B cell (primary cell): ENCODE measurements at regions not wholly inside any gene's neighbourhood (a gene's known extent, or its start where the extent isn't known, plus 50 kb on each side); places are given as distances from the start of the nearest gene placed in this dataset.
"Not testable (repeated sequence)": the region's sequence is repeated elsewhere in the genome, so short reads cannot be mapped to it uniquely, and the experiment has no call there.

Experiments
- ATAC-seq: fragments of 200-7000 bp; cut with Tn5 transposase; one replicate; pipeline ENCODE4 v1.10.0; 2021; ENCODE audit warnings: low read depth, mild to moderate bottlenecking, moderate number of reproducible peaks, moderate library complexity
- CTCF ChIA-PET: fragments of 350-600 bp; sonication (Branson Sonifier 250); formaldehyde crosslinking; loops from one replicate; lab custom pipeline; 2021; ENCODE audit warnings: antibody characterized with exemption, inconsistent platforms; lab: Charles Lee
- POLR2A ChIA-PET: fragments of 350-600 bp; sonication (Branson Sonifier 250); formaldehyde crosslinking; loops from one replicate; lab custom pipeline; 2021; ENCODE audit warnings: antibody characterized with exemption; lab: Charles Lee
- DNase-seq: peaks from one replicate; pipeline ENCODE4 v3.0.0; 2013
- H2AFZ ChIP-seq: 2 replicates; pipeline ENCODE4 v1.6.1; 2012; ENCODE audit warnings: mild to moderate bottlenecking, low read depth, low read length; ENCODE audit not compliant: insufficient read depth, poor library complexity, severe bottlenecking
- H3K27ac ChIP-seq, 2 donors: 1 replicate in 1 of 2; 2 replicates in 1 of 2; pipeline ENCODE4 v1.5.1; 2012 to 2013; ENCODE audit warnings: low read length in 2 of 2, mild to moderate bottlenecking in 2 of 2, moderate library complexity in 1 of 2
- H3K27me3 ChIP-seq, 4 experiments: fragments of 200-600 bp in 1 of 4; sonication (generic) in 1 of 4; replicated peaks in 1 of 4; 1 replicate in 2 of 4; 2 replicates in 2 of 4; pipeline versions ENCODE4 v1.6.1 to v1.7.0; 2013 to 2016; ENCODE audit warnings: low read length in 3 of 4, mild to moderate bottlenecking in 2 of 4, mixed read lengths in 1 of 4, moderate library complexity in 1 of 4; ENCODE audit not compliant: insufficient read depth in 4 of 4, control insufficient read depth in 3 of 4; ENCODE audit errors: control extremely low read depth in 1 of 4
- H3K36me3 ChIP-seq, 2 experiments: replicated peaks in 1 of 2; 1 replicate in 1 of 2; 2 replicates in 1 of 2; pipeline versions ENCODE4 v1.6.1 to v1.7.1; 2013; ENCODE audit warnings: low read length in 1 of 2; ENCODE audit not compliant: insufficient read depth in 2 of 2, control insufficient read depth in 1 of 2; ENCODE audit errors: control extremely low read depth in 1 of 2, extremely low read depth in 1 of 2
- H3K4me1 ChIP-seq, 2 donors: fragments of 200-600 bp in 1 of 2; sonication (generic) in 1 of 2; 1 replicate in 1 of 2; 2 replicates in 1 of 2; pipeline versions ENCODE4 v1.5.1 to v1.6.1; 2013 to 2017; ENCODE audit warnings: low read length in 2 of 2; ENCODE audit not compliant: control insufficient read depth in 2 of 2, insufficient read depth in 2 of 2
- H3K4me2 ChIP-seq: replicated peaks from 2 replicates; pipeline ENCODE3; 2012; ENCODE audit warnings: mild to moderate bottlenecking, low read depth, low read length; ENCODE audit not compliant: poor library complexity, severe bottlenecking
- H3K4me3 ChIP-seq, 5 experiments: fragments of 200-600 bp in 1 of 5; sonication (generic) in 1 of 5; 1 replicate in 3 of 5; 2 replicates in 2 of 5; pipeline versions ENCODE4 v1.5.1 to v1.7.0; 2011 to 2016; ENCODE audit warnings: low read length in 4 of 5, mild to moderate bottlenecking in 4 of 5, low read depth in 2 of 5, control low read depth in 1 of 5, moderate library complexity in 1 of 5; ENCODE audit not compliant: insufficient read depth in 1 of 5; ENCODE audit errors: control extremely low read depth in 1 of 5, extremely low read depth in 1 of 5
- H3K79me2 ChIP-seq: fragments of 200-600 bp; sonication (generic); one replicate; pipeline ENCODE4 v1.6.0; 2016; ENCODE audit warnings: low read length; ENCODE audit not compliant: control insufficient read depth, insufficient read depth
- H3K9ac ChIP-seq: fragments of 200-600 bp; sonication (generic); 2 replicates; pipeline ENCODE4 v1.6.1; 2017; ENCODE audit warnings: mild to moderate bottlenecking, low read length, moderate library complexity
- H3K9me3 ChIP-seq, 3 donors: one replicate each; pipeline versions ENCODE4 v1.6.1 to v1.7.1; 2013; ENCODE audit warnings: low read length in 2 of 3; ENCODE audit not compliant: control insufficient read depth in 2 of 3, insufficient read depth in 1 of 3; ENCODE audit errors: control extremely low read depth in 1 of 3
- H4K20me1 ChIP-seq: 2 replicates; pipeline ENCODE4 v1.6.0; 2012; ENCODE audit warnings: mild to moderate bottlenecking, low read length; ENCODE audit not compliant: insufficient read depth, control insufficient read depth, poor library complexity, severe bottlenecking
- H3K27ac Mint-ChIP-seq: one replicate; pipeline ENCODE4 v1.8.0; 2021; ENCODE audit warnings: mixed read lengths
- H3K27me3 Mint-ChIP-seq: one replicate; pipeline ENCODE4 v1.8.0; 2021; ENCODE audit warnings: mixed read lengths
- H3K4me1 Mint-ChIP-seq: one replicate; pipeline ENCODE4 v1.8.0; 2021; ENCODE audit warnings: mixed read lengths
- H3K4me3 Mint-ChIP-seq: one replicate; pipeline ENCODE4 v1.8.0; 2021; ENCODE audit warnings: mixed read lengths
- H3K9me3 Mint-ChIP-seq: one replicate; pipeline ENCODE4 v1.8.0; 2022; ENCODE audit warnings: mixed read lengths; ENCODE audit not compliant: insufficient read depth
- CTCF ChIP-seq: fragments of 200-600 bp; IDR thresholded peaks from one replicate; pipeline ENCODE4 v1.8.0; 2022; ENCODE audit warnings: antibody characterized with exemption, mild to moderate bottlenecking
- EZH2 ChIP-seq: IDR thresholded peaks from 2 replicates; pipeline ENCODE4 v1.6.1; 2012; ENCODE audit warnings: borderline replicate concordance, low read depth, mild to moderate bottlenecking, moderate library complexity, low read length; ENCODE audit not compliant: insufficient read depth, poor library complexity, severe bottlenecking
- WGBS: methylation state at CpG from one replicate; pipeline ENCODE4 v1.1.5; 2013; ENCODE audit warnings: missing lambda C conversion rate; ENCODE audit not compliant: insufficient coverage; 5-methylcytosine and 5-hydroxymethylcytosine counted together
- intact Hi-C: fragments of 100-400 bp; cut with micrococcal nuclease; formaldehyde crosslinking; loops from one replicate; pipeline ENCODE4 v1.10.0; 2022

GRCh38 chr15:87477026-87477425, 779.5 kb downstream of the NTRK3 start:
- Histone ChIP-seq H3K4me2 (no peak overlapping the region), H2AFZ (no peak overlapping the region), H3K4me1 (no peaks in the 10 kb centered on the region), H3K9me3 (no peaks in the 10 kb centered on the region), H3K4me3 (no peak overlapping the region), H4K20me1 (no peaks in the 10 kb centered on the region), H3K79me2 (no peaks in the 10 kb centered on the region), H3K27me3 (no peaks in the 10 kb centered on the region), H3K36me3 (no peaks in the 10 kb centered on the region), H3K9ac (no peak overlapping the region), H3K27ac (no peak overlapping the region)
- DNase-seq (no peak), ATAC-seq (no peak)
- ChIA-PET POLR2A (no interaction called here), CTCF (no interaction called here)
- peaks cover 2% of the 10 kb centered on the region for H3K9me3 Mint-ChIP-seq
- intact Hi-C loops, result no loop called here
- WGBS, result no CpG with 5 or more reads among the region's 1 CpG
- H3K27ac Mint-ChIP-seq, result no peak overlapping the region
- H3K4me1 Mint-ChIP-seq, result no peaks in the 10 kb centered on the region
- TF ChIP-seq EZH2 (no peak), CTCF (no peak)
- H3K27me3 Mint-ChIP-seq, result no peaks in the 10 kb centered on the region
- H3K4me3 Mint-ChIP-seq, result no peak overlapping the region

GRCh38 chr15:87470923-87471322, 785.6 kb downstream of the NTRK3 start:
- H3K4me1 Mint-ChIP-seq, result no peaks in the 10 kb centered on the region
- Histone ChIP-seq H3K4me2 (no peak overlapping the region), H3K9me3 (no peaks in the 10 kb centered on the region), H3K9ac (no peak overlapping the region), H3K79me2 (no peaks in the 10 kb centered on the region), H3K27ac (no peak overlapping the region), H3K4me3 (no peak overlapping the region), H3K27me3 (no peaks in the 10 kb centered on the region), H3K36me3 (no peaks in the 10 kb centered on the region), H3K4me1 (no peaks in the 10 kb centered on the region), H4K20me1 (no peaks in the 10 kb centered on the region), H2AFZ (no peak overlapping the region)
- ATAC-seq (no peak), DNase-seq (no peak)
- ChIA-PET CTCF (no interaction called here), POLR2A (no interaction called here)
- no CpG with 5 or more reads among the region's 2 CpGs for WGBS
- no peaks in the 10 kb centered on the region for H3K27me3 Mint-ChIP-seq
- TF ChIP-seq CTCF, result no peak
- TF ChIP-seq EZH2, result no peak
- H3K27ac Mint-ChIP-seq, result no peak overlapping the region
- no peaks in the 10 kb centered on the region for H3K9me3 Mint-ChIP-seq
- H3K4me3 Mint-ChIP-seq, result no peak overlapping the region
- intact Hi-C loops, result no loop called here

- DNase-seq, H3K27me3 Mint-ChIP-seq, H3K4me3 Mint-ChIP-seq, POLR2A ChIA-PET, CTCF ChIA-PET, H3K4me2 ChIP-seq, H3K27ac Mint-ChIP-seq, H3K9me3 Mint-ChIP-seq, H3K27me3 ChIP-seq, H2AFZ ChIP-seq, H3K4me1 Mint-ChIP-seq, H3K27ac ChIP-seq, ATAC-seq, H3K9me3 ChIP-seq, H3K36me3 ChIP-seq, intact Hi-C loops, H3K4me3 ChIP-seq, H3K79me2 ChIP-seq, H3K4me1 ChIP-seq, H4K20me1 ChIP-seq, H3K9ac ChIP-seq: not testable (repeated sequence)
- 98% methylated on average over 4 of the region's 7 CpGs for WGBS
These were observed 792.6 kb downstream of the NTRK3 start for GRCh38 chr15:87463956-87464355.
